ENCODE measurements at regions not wholly inside any gene's neighbourhood (a gene's known extent, or its start where the extent isn't known, plus 50 kb on each side); places are given as distances from the start of the nearest gene placed in this dataset.
"Not testable (repeated sequence)": the region's sequence is repeated elsewhere in the genome, so short reads cannot be mapped to it uniquely, and the experiment has no call there.

GRCh38 chr4:137739391-137739790 is 207.1 kb upstream of the PCDH18 start:
- no peak overlapping the region for H3K27ac Mint-ChIP-seq
- CTCF ChIA-PET: no interaction called here
- H3K36me3 Mint-ChIP-seq: no peaks in the 10 kb centered on the region
- Histone ChIP-seq H3K4me3 (ENCODE audit: low read length) (no peak overlapping the region), H3K27me3 (ENCODE audit: control insufficient read depth in 2 of 2, insufficient read depth in 2 of 2, low read length in 2 of 2) (no peaks in the 10 kb centered on the region), H3K4me1 (ENCODE audit: control insufficient read depth in 2 of 2, insufficient read depth in 2 of 2, low read length in 2 of 2) (no peaks in the 10 kb centered on the region), H3K36me3 (ENCODE audit: control insufficient read depth in 2 of 3, insufficient read depth in 3 of 3, low read length in 3 of 3) (no peaks in the 10 kb centered on the region), H3K9me3 (ENCODE audit: control insufficient read depth in 2 of 3, low read length in 3 of 3) (no peaks in the 10 kb centered on the region), H3K27ac (ENCODE audit: low read depth, low read length) (no peak overlapping the region)
- POLR2A ChIA-PET: no interaction called here
- no peak overlapping the region for H3K4me3 Mint-ChIP-seq
- H3K27me3 Mint-ChIP-seq: no peaks in the 10 kb centered on the region
- no peak for DNase-seq
- no peaks in the 10 kb centered on the region for H3K4me1 Mint-ChIP-seq
- intact Hi-C loops (cut with micrococcal nuclease): loop anchor here in 1 of 2 donors (10.0 kb wide), 1 partner anchor 945 kb away; no protein-coding TSS in a partner anchor
- no peak for ATAC-seq
- peaks cover 0 to 5% (median 1%) of the 10 kb centered on the region in 11 donors for H3K9me3 Mint-ChIP-seq

DNA sequence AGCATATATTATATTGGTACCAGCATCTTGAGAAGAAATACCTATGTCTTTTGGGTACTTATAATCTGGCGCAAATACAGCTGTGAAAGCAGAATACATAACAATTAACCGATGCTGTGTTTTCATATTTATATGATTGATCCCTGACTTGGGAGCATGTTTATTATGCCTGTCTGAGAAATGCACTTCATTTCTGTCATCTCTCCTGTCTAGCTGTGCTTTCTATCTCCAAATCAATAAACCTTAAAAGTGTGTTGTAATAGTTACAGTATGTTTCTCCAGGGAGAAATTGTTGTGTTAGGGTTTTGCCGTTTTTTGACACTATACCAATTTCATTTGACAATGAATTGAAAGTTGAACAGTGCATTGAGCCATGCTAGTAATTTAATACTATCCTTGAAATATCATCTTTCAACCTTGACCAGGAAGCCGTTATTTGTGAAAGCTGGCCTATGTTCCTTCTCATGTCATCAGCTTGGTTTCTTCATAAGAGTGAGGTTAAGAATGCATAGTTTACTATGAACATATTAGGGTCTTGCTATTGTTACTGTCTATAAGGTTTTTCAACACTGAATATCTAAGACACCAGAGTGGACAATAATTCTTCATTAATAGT is 206.2 kb upstream of the PCDH18 start:
- intact Hi-C loops (cut with micrococcal nuclease): loop anchor here in 1 of 2 donors (10.0 kb wide), 1 partner anchor 946 kb away; no protein-coding TSS in a partner anchor
- H3K36me3 Mint-ChIP-seq: no peaks in the 10 kb centered on the region
- H3K4me1 Mint-ChIP-seq: no peaks in the 10 kb centered on the region
- Histone ChIP-seq H3K36me3 (ENCODE audit: control insufficient read depth in 2 of 3, insufficient read depth in 3 of 3, low read length in 3 of 3) (no peaks in the 10 kb centered on the region), H3K9me3 (ENCODE audit: control insufficient read depth in 2 of 3, low read length in 3 of 3) (no peaks in the 10 kb centered on the region), H3K27ac (ENCODE audit: low read depth, low read length) (no peak overlapping the region), H3K4me3 (ENCODE audit: low read length) (no peak overlapping the region), H3K27me3 (ENCODE audit: control insufficient read depth in 2 of 2, insufficient read depth in 2 of 2, low read length in 2 of 2) (no peaks in the 10 kb centered on the region), H3K4me1 (ENCODE audit: control insufficient read depth in 2 of 2, insufficient read depth in 2 of 2, low read length in 2 of 2) (no peaks in the 10 kb centered on the region)
- ATAC-seq (no peak), DNase-seq (no peak)
- H3K27ac Mint-ChIP-seq: no peak overlapping the region
- no peak overlapping the region for H3K4me3 Mint-ChIP-seq
- CTCF ChIA-PET: no interaction called here
- POLR2A ChIA-PET: no interaction called here
- peaks cover 0 to 5% (median 0%) of the 10 kb centered on the region in 11 donors for H3K9me3 Mint-ChIP-seq
- H3K27me3 Mint-ChIP-seq: no peaks in the 10 kb centered on the region

- peaks cover 0 to 17% (median 6%) of the 10 kb centered on the region in 11 donors for H3K9me3 Mint-ChIP-seq
- DNase-seq (no peak), ATAC-seq (peak; percentile 26)
- no peaks in the 10 kb centered on the region for H3K27me3 Mint-ChIP-seq
- intact Hi-C loops (cut with micrococcal nuclease): loop anchor here in 1 of 2 donors (10.0 kb wide), 1 partner anchor 949 kb away; no protein-coding TSS in a partner anchor
- H3K4me1 ChIP-seq (ENCODE audit: control insufficient read depth in 2 of 2, insufficient read depth in 2 of 2, low read length in 2 of 2): no peaks in the 10 kb centered on the region
- H3K27ac ChIP-seq (ENCODE audit: low read depth, low read length): no peak overlapping the region
- no peaks in the 10 kb centered on the region for H3K9me3 ChIP-seq (ENCODE audit: control insufficient read depth in 2 of 3, low read length in 3 of 3)
- ChIA-PET CTCF (no interaction called here), POLR2A (no interaction called here)
- no peaks in the 10 kb centered on the region for H3K27me3 ChIP-seq (ENCODE audit: control insufficient read depth in 2 of 2, insufficient read depth in 2 of 2, low read length in 2 of 2)
- no peak overlapping the region for H3K4me3 ChIP-seq (ENCODE audit: low read length)
- H3K4me3 Mint-ChIP-seq: no peak overlapping the region
- H3K36me3 ChIP-seq (ENCODE audit: control insufficient read depth in 2 of 3, insufficient read depth in 3 of 3, low read length in 3 of 3): no peaks in the 10 kb centered on the region
- H3K27ac Mint-ChIP-seq: no peak overlapping the region
- no peaks in the 10 kb centered on the region for H3K36me3 Mint-ChIP-seq
- no peaks in the 10 kb centered on the region for H3K4me1 Mint-ChIP-seq
These were observed 203.3 kb upstream of the PCDH18 start for GRCh38 chr4:137735561-137736104.

GRCh38 chr4:137733174-137734141 is 201.2 kb upstream of the PCDH18 start:
- CTCF ChIA-PET; H3K36me3 Mint-ChIP-seq; POLR2A ChIA-PET; DNase-seq; H3K27ac Mint-ChIP-seq; ATAC-seq; H3K36me3 ChIP-seq (ENCODE audit: control insufficient read depth in 2 of 3, insufficient read depth in 3 of 3, low read length in 3 of 3); H3K27me3 Mint-ChIP-seq; H3K4me1 Mint-ChIP-seq; H3K4me3 ChIP-seq (ENCODE audit: low read length); H3K9me3 ChIP-seq (ENCODE audit: control insufficient read depth in 2 of 3, low read length in 3 of 3); H3K4me1 ChIP-seq (ENCODE audit: control insufficient read depth in 2 of 2, insufficient read depth in 2 of 2, low read length in 2 of 2); H3K27me3 ChIP-seq (ENCODE audit: control insufficient read depth in 2 of 2, insufficient read depth in 2 of 2, low read length in 2 of 2); H3K27ac ChIP-seq (ENCODE audit: low read depth, low read length); H3K4me3 Mint-ChIP-seq: not testable (repeated sequence)
- intact Hi-C loops (cut with micrococcal nuclease): loop anchor here in 1 of 2 donors (10.0 kb wide), 1 partner anchor 951 kb away; no protein-coding TSS in a partner anchor
- peaks cover 3 to 32% (median 7%) of the 10 kb centered on the region in 11 donors for H3K9me3 Mint-ChIP-seq

DNA sequence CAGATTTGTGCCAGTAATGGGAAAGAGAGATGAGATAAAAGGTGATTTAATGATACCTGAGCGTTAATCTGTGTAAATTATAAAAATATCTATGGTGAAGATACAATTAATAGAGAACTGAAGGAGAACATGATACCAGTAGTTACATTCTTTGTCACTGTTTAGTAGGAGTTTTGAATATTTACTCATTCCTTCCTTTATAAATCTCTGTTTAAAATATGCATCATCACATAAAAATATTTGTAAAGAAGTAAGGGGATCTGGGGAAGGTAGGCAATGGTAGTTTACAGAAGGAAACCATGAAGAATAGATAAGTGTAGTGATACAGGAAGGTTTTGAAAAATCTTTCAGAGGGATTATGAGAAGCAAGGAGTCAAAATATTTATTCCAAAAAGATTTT is 190.6 kb upstream of the PCDH18 start:
- H3K36me3 Mint-ChIP-seq: no peaks in the 10 kb centered on the region
- Histone ChIP-seq H3K4me3 (ENCODE audit: low read length) (no peak overlapping the region), H3K9me3 (ENCODE audit: control insufficient read depth in 2 of 3, low read length in 3 of 3) (no peaks in the 10 kb centered on the region), H3K27me3 (ENCODE audit: control insufficient read depth in 2 of 2, insufficient read depth in 2 of 2, low read length in 2 of 2) (no peaks in the 10 kb centered on the region), H3K4me1 (ENCODE audit: control insufficient read depth in 2 of 2, insufficient read depth in 2 of 2, low read length in 2 of 2) (no peaks in the 10 kb centered on the region), H3K27ac (ENCODE audit: low read depth, low read length) (no peak overlapping the region), H3K36me3 (ENCODE audit: control insufficient read depth in 2 of 3, insufficient read depth in 3 of 3, low read length in 3 of 3) (no peaks in the 10 kb centered on the region)
- CTCF ChIA-PET: no interaction called here
- H3K27me3 Mint-ChIP-seq: no peaks in the 10 kb centered on the region
- intact Hi-C loops (cut with micrococcal nuclease): no loop called here
- H3K4me1 Mint-ChIP-seq: no peaks in the 10 kb centered on the region
- H3K9me3 Mint-ChIP-seq: peaks cover 0 to 7% (median 0%) of the 10 kb centered on the region in 11 donors
- H3K27ac Mint-ChIP-seq: no peak overlapping the region
- DNase-seq (no peak), ATAC-seq (no peak)
- POLR2A ChIA-PET: no interaction called here
- no peak overlapping the region for H3K4me3 Mint-ChIP-seq

GRCh38 chr4:137711502-137711901 is 179.2 kb upstream of the PCDH18 start:
- CTCF ChIA-PET: no interaction called here
- Histone ChIP-seq H3K4me1 (ENCODE audit: control insufficient read depth in 2 of 2, insufficient read depth in 2 of 2, low read length in 2 of 2) (no peaks in the 10 kb centered on the region), H3K36me3 (ENCODE audit: control insufficient read depth in 2 of 3, insufficient read depth in 3 of 3, low read length in 3 of 3) (no peaks in the 10 kb centered on the region), H3K9me3 (ENCODE audit: control insufficient read depth in 2 of 3, low read length in 3 of 3) (no peaks in the 10 kb centered on the region), H3K4me3 (ENCODE audit: low read length) (no peak overlapping the region), H3K27me3 (ENCODE audit: control insufficient read depth in 2 of 2, insufficient read depth in 2 of 2, low read length in 2 of 2) (no peaks in the 10 kb centered on the region), H3K27ac (ENCODE audit: low read depth, low read length) (no peak overlapping the region)
- Mint-ChIP-seq H3K4me1 (no peaks in the 10 kb centered on the region), H3K27ac (no peak overlapping the region), H3K36me3 (no peaks in the 10 kb centered on the region), H3K27me3 (no peaks in the 10 kb centered on the region), H3K4me3 (no peak overlapping the region), H3K9me3 (peaks cover 0 to 18% (median 2%) of the 10 kb centered on the region in 11 donors)
- DNase-seq (no peak), ATAC-seq (no peak)
- POLR2A ChIA-PET: no interaction called here
- intact Hi-C loops (cut with micrococcal nuclease): no loop called here
